Stimulated activated CD8-positive, alpha-beta memory T cell treated with anti-CD3 and anti-CD28 coated beads, Interleukin-4, amount 100 ng/mL, for 24 hours (primary cell): ENCODE measurements at regions not wholly inside any gene's neighbourhood (a gene's known extent, or its start where the extent isn't known, plus 50 kb on each side); places are given as distances from the start of the nearest gene placed in this dataset.

ENCODE experiments used
- DNase-seq: peaks from one replicate; pipeline ENCODE4 v3.0.0-alpha.2; 2020; ENCODE audit warnings: low read depth

- no peak for DNase-seq
Measured at GRCh38 chr1:175865041-175865766, 121.8 kb upstream of the TNR start.

- no peak for DNase-seq
Measured at GRCh38 chr1:175864625-175865024, 121.2 kb upstream of the TNR start.

GRCh38 chr1:175864183-175864582 is 120.8 kb upstream of the TNR start:
- DNase-seq, result no peak

- no peak for DNase-seq
Measured at GRCh38 chr1:175863299-175864050, 120.1 kb upstream of the TNR start.

GRCh38 chr1:175862408-175862807 is 119.0 kb upstream of the TNR start:
- no peak for DNase-seq

GRCh38 chr1:175861626-175862367 is 118.4 kb upstream of the TNR start:
- DNase-seq, result no peak

- DNase-seq, result no peak
Measured at GRCh38 chr1:175857756-175858155, 114.4 kb upstream of the TNR start.

- no peak for DNase-seq
Measured at GRCh38 chr1:175853681-175854080, 110.3 kb upstream of the TNR start.

GRCh38 chr1:175851749-175852148 is 108.4 kb upstream of the TNR start:
- no peak for DNase-seq

GRCh38 chr1:175848329-175848728 is 104.9 kb upstream of the TNR start:
- no peak for DNase-seq

GRCh38 chr1:175845985-175846384 is 102.6 kb upstream of the TNR start:
- DNase-seq, result no peak

GRCh38 chr1:175845338-175845737 is 101.9 kb upstream of the TNR start:
- no peak for DNase-seq

- no peak for DNase-seq
Measured at GRCh38 chr1:175844877-175845276, 101.5 kb upstream of the TNR start.

GRCh38 chr1:175842550-175842949 is 99.2 kb upstream of the TNR start:
- no peak for DNase-seq

- no peak for DNase-seq
Measured at GRCh38 chr1:175841738-175842187, 98.4 kb upstream of the TNR start.

GRCh38 chr1:175840787-175841186 is 97.4 kb upstream of the TNR start:
- no peak for DNase-seq

GRCh38 chr1:175839779-175840669 is 96.6 kb upstream of the TNR start:
- DNase-seq, result no peak

- DNase-seq, result no peak
Measured at GRCh38 chr1:175834597-175834996, 91.2 kb upstream of the TNR start.

- DNase-seq, result no peak
Measured at GRCh38 chr1:175833951-175834350, 90.6 kb upstream of the TNR start.

- no peak for DNase-seq
Measured at GRCh38 chr1:175833502-175833901, 90.1 kb upstream of the TNR start.

- no peak for DNase-seq
Measured at GRCh38 chr1:175830500-175830899, 87.1 kb upstream of the TNR start.

GRCh38 chr1:175829845-175830244 is 86.5 kb upstream of the TNR start:
- DNase-seq, result no peak
